Right atrium auricular region (tissue), 2 donors: ENCODE measurements at regions not wholly inside any gene's neighbourhood (a gene's known extent, or its start where the extent isn't known, plus 50 kb on each side); places are given as distances from the start of the nearest gene placed in this dataset.
"Not testable (repeated sequence)": the region's sequence is repeated elsewhere in the genome, so short reads cannot be mapped to it uniquely, and the experiment has no call there.

Experiments
- DNase-seq: peaks from one replicate; pipeline ENCODE4 v3.0.0-alpha.2; 2019; ENCODE audit warnings: low spot score
- H3K27ac ChIP-seq, 2 donors: fragments of 200-600 bp; sonication (generic); 1 replicate in 1 of 2; 2 replicates in 1 of 2; pipeline ENCODE4 v1.5.1; 2016 to 2019
- H3K27me3 ChIP-seq, 2 donors: fragments of 200-600 bp; sonication (generic); one replicate each; pipeline versions ENCODE4 v1.5.1 to v1.6.0; 2017 to 2019
- H3K36me3 ChIP-seq: fragments of 200-600 bp; sonication (generic); one replicate; pipeline ENCODE4 v1.5.1; 2016
- H3K4me1 ChIP-seq, 2 donors: fragments of 200-600 bp; sonication (generic); one replicate each; pipeline versions ENCODE4 v1.5.1 to v1.6.0; 2017 to 2019
- H3K4me3 ChIP-seq, 2 donors: fragments of 200-600 bp; sonication (generic); 1 replicate in 1 of 2; 2 replicates in 1 of 2; pipeline ENCODE4 v1.5.1; 2017 to 2019; ENCODE audit warnings: mild to moderate bottlenecking in 1 of 2, moderate library complexity in 1 of 2
- H3K9me3 ChIP-seq, 2 donors: fragments of 200-600 bp; sonication (generic); one replicate each; pipeline ENCODE4 v1.5.1; 2019
- TF ChIP-seq, protein P1 (sequence below), 2 donors: fragments of 200-600 bp; sonication (generic); IDR thresholded peaks; one replicate each; pipeline ENCODE4 v1.5.1; 2019; ENCODE audit warnings: antibody characterized with exemption in 2 of 2

DNA sequence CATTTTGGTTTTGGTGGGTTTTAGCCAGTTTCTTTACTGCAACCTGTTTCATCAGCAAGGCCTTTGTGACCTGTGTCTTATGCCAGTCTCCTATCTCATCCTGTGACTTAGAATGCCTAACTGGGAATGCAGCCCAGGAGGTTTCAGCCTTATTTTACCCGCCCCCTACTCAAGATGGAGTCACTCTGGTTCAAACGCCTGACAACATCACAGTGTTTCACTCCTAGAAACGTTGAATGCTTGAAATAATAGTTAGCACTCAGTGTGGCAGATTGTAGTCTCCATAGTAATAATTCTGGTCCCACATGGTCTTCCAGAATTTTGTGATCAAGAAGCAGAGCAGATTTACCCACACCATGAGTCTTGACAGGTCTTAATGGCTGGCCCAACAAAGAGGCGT, 159.0 kb upstream of the TRIB2 start:
- no peak overlapping the region for H3K27ac ChIP-seq

DNA sequence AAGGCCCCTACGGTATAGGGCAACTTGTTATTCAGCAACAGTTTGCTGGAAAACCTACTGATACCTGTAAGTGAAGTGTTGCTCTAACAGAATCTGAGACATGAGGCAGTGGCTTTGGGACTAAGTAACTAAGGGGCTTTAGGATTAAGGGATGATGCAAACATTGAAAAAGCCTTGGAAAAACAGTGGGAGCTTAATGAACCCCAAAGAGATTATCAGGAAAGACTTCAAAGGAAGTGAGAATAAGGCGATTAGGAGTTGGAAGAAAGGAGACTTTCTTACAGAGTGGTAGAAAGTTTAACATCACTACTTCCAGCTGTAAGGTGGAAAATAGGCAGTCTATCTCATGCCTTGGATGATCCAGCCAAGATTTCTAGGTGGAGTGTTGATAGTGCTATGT, 158.2 kb upstream of the TRIB2 start:
- Histone ChIP-seq H3K36me3 (no peaks in the 10 kb centered on the region), H3K4me1 (peaks cover 0 to 12% of the 10 kb centered on the region in 2 donors), H3K27ac (no peak overlapping the region)

More for the DNA sequence above, 159.0 kb upstream of the TRIB2 start:
- no peaks in the 10 kb centered on the region for H3K27me3 ChIP-seq
- no peak overlapping the region for H3K4me3 ChIP-seq
- H3K4me1 ChIP-seq: peaks cover 0 to 12% of the 10 kb centered on the region in 2 donors
- no peak for DNase-seq
- no peaks in the 10 kb centered on the region for H3K36me3 ChIP-seq
- TF ChIP-seq, protein P1, sequence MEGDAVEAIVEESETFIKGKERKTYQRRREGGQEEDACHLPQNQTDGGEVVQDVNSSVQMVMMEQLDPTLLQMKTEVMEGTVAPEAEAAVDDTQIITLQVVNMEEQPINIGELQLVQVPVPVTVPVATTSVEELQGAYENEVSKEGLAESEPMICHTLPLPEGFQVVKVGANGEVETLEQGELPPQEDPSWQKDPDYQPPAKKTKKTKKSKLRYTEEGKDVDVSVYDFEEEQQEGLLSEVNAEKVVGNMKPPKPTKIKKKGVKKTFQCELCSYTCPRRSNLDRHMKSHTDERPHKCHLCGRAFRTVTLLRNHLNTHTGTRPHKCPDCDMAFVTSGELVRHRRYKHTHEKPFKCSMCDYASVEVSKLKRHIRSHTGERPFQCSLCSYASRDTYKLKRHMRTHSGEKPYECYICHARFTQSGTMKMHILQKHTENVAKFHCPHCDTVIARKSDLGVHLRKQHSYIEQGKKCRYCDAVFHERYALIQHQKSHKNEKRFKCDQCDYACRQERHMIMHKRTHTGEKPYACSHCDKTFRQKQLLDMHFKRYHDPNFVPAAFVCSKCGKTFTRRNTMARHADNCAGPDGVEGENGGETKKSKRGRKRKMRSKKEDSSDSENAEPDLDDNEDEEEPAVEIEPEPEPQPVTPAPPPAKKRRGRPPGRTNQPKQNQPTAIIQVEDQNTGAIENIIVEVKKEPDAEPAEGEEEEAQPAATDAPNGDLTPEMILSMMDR (IDR thresholded peaks at IDR 0.05): no peak
- no peaks in the 10 kb centered on the region for H3K9me3 ChIP-seq

DNA sequence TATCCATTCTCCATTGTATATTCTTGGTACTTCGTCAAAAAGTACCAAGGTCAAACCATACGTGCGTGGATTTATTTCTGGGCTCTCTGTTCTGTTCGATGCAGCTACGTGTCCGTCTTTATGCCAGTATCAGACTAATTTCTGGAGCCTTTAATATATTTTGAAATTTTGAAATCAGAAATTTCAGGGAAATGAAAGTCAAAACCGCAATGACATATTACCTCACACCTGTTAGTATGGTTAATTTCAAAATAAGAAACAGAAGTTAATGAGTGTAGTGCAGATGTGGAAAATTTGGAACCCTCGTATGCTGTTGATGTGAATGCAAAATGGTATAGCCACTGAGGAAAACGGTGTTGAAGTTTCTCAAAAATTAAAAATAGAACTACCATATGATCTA, 156.1 kb upstream of the TRIB2 start:
- DNase-seq: no peak
- no peaks in the 10 kb centered on the region for H3K27me3 ChIP-seq
- TF ChIP-seq, protein P1 (IDR thresholded peaks at IDR 0.05): no peak
- H3K9me3 ChIP-seq: no peaks in the 10 kb centered on the region
- no peak overlapping the region for H3K4me3 ChIP-seq
- H3K4me1 ChIP-seq: peaks cover 0 to 2% of the 10 kb centered on the region in 2 donors
- no peaks in the 10 kb centered on the region for H3K36me3 ChIP-seq
- no peak overlapping the region for H3K27ac ChIP-seq

More for the DNA sequence above, 158.2 kb upstream of the TRIB2 start:
- TF ChIP-seq, protein P1 (IDR thresholded peaks at IDR 0.05): no peak
- no peak overlapping the region for H3K4me3 ChIP-seq
- H3K27me3 ChIP-seq: no peaks in the 10 kb centered on the region
- no peak for DNase-seq
- no peaks in the 10 kb centered on the region for H3K9me3 ChIP-seq

DNA sequence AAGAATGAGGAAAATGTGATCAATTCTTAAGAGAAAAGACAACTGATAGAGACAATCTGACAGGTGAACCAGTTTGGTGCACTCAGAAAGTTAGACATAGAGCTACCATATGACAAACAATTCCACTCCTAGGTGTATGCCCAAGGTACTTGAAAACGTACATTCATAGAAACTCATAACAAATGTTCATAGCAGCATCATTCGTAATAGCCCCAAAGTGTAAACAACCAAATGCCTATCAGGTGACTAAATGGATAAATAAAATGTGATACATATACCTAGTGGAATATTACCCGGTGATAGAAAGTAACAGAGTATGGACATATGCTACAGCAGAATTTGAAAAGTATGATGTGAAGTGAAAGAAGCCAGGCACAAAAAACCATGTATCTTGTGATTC, 149.3 kb upstream of the TRIB2 start:
- TF ChIP-seq, protein P1 (IDR thresholded peaks at IDR 0.05): no peak
- Histone ChIP-seq H3K4me3 (no peak overlapping the region), H3K27me3 (no peaks in the 10 kb centered on the region), H3K27ac (no peak overlapping the region), H3K36me3 (no peaks in the 10 kb centered on the region), H3K9me3 (no peaks in the 10 kb centered on the region), H3K4me1 (no peaks in the 10 kb centered on the region)
- DNase-seq: no peak

DNA sequence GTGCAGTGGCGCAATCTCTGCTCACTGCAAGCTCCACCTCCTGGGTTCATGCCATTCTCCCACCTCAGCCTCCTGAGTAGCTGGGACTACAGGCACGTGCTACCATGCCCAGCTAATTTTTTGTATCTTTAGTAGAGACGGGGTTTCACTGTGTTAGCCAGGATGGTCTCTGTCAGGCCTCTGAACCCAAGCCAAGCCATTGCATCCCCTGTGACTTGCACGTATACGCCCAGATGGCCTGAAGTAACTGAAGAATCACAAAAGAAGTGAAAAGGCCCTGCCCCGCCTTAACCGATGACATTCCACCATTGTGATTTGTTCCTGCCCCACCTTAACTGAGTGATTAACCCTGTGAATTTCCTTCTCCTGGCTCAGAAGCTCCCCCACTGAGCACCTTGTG, 147.2 kb upstream of the TRIB2 start:
- not testable (repeated sequence) for H3K27ac ChIP-seq, H3K36me3 ChIP-seq, H3K9me3 ChIP-seq, H3K4me3 ChIP-seq, H3K27me3 ChIP-seq, DNase-seq, H3K4me1 ChIP-seq

DNA sequence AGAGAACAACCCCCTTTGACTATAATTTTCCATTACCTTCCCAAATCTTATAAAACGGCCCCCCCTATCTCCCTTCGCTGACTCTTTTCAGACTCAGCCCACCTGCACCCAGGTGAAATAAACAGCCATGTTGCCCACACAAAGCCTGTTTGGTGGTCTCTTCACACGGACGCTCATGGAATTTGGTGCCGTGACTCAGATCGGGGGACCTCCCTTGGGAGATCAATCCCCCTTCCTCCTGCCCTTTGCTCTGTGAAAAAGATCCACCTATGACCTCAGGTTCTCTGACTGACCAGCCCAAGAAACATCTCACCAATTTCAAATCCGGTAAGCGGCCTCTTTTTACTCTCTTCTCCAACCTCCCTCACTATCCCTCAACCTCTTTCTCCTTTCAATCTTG, 146.8 kb upstream of the TRIB2 start:
- not testable (repeated sequence) for H3K4me1 ChIP-seq, DNase-seq, H3K36me3 ChIP-seq, H3K4me3 ChIP-seq, H3K27me3 ChIP-seq, H3K27ac ChIP-seq, H3K9me3 ChIP-seq

DNA sequence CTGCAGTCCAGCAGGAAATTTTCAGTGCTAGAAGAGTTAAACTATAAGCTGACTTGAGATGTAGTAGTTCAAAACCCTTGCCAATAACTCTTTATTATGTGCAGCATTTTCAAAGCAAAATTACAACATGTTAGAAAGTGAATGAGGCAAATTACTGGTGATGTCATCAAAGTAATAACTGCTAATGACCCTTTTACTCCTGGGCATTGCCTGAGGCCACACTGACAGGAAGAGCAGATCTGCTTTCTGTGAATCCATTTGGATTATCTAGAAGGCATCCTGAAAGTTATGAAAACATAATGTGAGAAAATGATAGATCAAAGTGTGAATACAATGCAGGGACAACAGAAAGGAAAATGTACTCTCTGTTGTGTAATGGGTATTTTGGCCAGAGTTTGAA, 139.6 kb upstream of the TRIB2 start:
- Histone ChIP-seq H3K9me3 (no peaks in the 10 kb centered on the region), H3K4me1 (no peaks in the 10 kb centered on the region), H3K4me3 (no peak overlapping the region), H3K36me3 (no peaks in the 10 kb centered on the region), H3K27ac (no peak overlapping the region), H3K27me3 (no peaks in the 10 kb centered on the region)
- DNase-seq: no peak
- TF ChIP-seq, protein P1 (IDR thresholded peaks at IDR 0.05): no peak
